ENCODE measurements at regions not wholly inside any gene's neighbourhood (a gene's known extent, or its start where the extent isn't known, plus 50 kb on each side); places are given as distances from the start of the nearest gene placed in this dataset.
"Not testable (repeated sequence)": the region's sequence is repeated elsewhere in the genome, so short reads cannot be mapped to it uniquely, and the experiment has no call there.

- H3K9me3 ChIP-seq (ENCODE audit: control insufficient read depth, low read length); H3K36me3 ChIP-seq (ENCODE audit: control insufficient read depth in 1 of 2, insufficient read depth in 2 of 2, low read length in 1 of 2); H3K27ac ChIP-seq (ENCODE audit: low read depth in 1 of 2, low read length in 2 of 2); H3K4me1 ChIP-seq (ENCODE audit: control insufficient read depth in 1 of 2, insufficient read depth in 2 of 2, low read length in 2 of 2); DNase-seq; intact Hi-C loops (cut with DNase I); H3K4me3 ChIP-seq (ENCODE audit: low read length in 2 of 2); ATAC-seq (ENCODE audit: low FRiP score); H3K27me3 ChIP-seq (ENCODE audit: control insufficient read depth in 1 of 2, insufficient read depth in 2 of 2, low read length in 1 of 2): not testable (repeated sequence)
- WGBS, 2 donors, result 67 to 68% methylated on average over 4 of the region's 4 CpGs
These were observed 693.6 kb upstream of the SETBP1 start for GRCh38 chr18:43987061-43987460.

DNA sequence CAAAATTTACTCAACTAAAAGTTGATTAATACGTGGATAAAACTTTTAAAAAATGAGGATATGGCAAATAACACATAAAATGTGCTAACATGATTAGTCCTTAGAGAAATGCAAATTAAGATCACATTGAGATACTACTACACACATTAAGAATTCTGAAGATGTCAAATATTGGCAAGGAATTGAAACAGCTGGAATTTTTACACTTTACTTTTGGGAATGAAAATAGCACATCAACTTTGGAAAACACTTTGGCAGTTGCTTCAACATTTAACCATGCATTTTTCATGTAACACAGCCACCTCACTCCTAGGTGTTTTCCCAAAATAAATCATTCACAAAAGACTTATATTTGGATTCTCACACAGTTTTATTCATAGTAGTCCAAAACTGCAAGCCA, 687.9 kb upstream of the SETBP1 start:
- no peaks in the 10 kb centered on the region for H3K4me1 ChIP-seq (ENCODE audit: control insufficient read depth in 1 of 2, insufficient read depth in 2 of 2, low read length in 2 of 2)
- no peak for ATAC-seq (ENCODE audit: low FRiP score)
- WGBS, 2 donors, result 64 to 70% methylated on average over 1 of the region's 1 CpG

GRCh38 chr18:43994381-43994780, 686.3 kb upstream of the SETBP1 start:
- Histone ChIP-seq H3K27ac (ENCODE audit: low read depth in 1 of 2, low read length in 2 of 2) (no peak overlapping the region), H3K36me3 (ENCODE audit: control insufficient read depth in 1 of 2, insufficient read depth in 2 of 2, low read length in 1 of 2) (no peaks in the 10 kb centered on the region), H3K4me1 (ENCODE audit: control insufficient read depth in 1 of 2, insufficient read depth in 2 of 2, low read length in 2 of 2) (no peaks in the 10 kb centered on the region), H3K4me3 (ENCODE audit: low read length in 2 of 2) (no peak overlapping the region), H3K9me3 (ENCODE audit: control insufficient read depth, low read length) (no peaks in the 10 kb centered on the region), H3K27me3 (ENCODE audit: control insufficient read depth in 1 of 2, insufficient read depth in 2 of 2, low read length in 1 of 2) (no peaks in the 10 kb centered on the region)
- 75 to 77% methylated on average over 4 of the region's 4 CpGs for WGBS, 2 donors
- intact Hi-C loops (cut with DNase I), result no loop called here
- ATAC-seq (ENCODE audit: low FRiP score) (no peak), DNase-seq (no peak)

More for the DNA sequence above, 687.9 kb upstream of the SETBP1 start:
- H3K27ac ChIP-seq (ENCODE audit: low read depth in 1 of 2, low read length in 2 of 2), result no peak overlapping the region
- no peak overlapping the region for H3K4me3 ChIP-seq (ENCODE audit: low read length in 2 of 2)
- intact Hi-C loops (cut with DNase I), result no loop called here
- H3K27me3 ChIP-seq (ENCODE audit: control insufficient read depth in 1 of 2, insufficient read depth in 2 of 2, low read length in 1 of 2), result no peaks in the 10 kb centered on the region
- no peaks in the 10 kb centered on the region for H3K36me3 ChIP-seq (ENCODE audit: control insufficient read depth in 1 of 2, insufficient read depth in 2 of 2, low read length in 1 of 2)
- no peaks in the 10 kb centered on the region for H3K9me3 ChIP-seq (ENCODE audit: control insufficient read depth, low read length)
- DNase-seq, result no peak

DNA sequence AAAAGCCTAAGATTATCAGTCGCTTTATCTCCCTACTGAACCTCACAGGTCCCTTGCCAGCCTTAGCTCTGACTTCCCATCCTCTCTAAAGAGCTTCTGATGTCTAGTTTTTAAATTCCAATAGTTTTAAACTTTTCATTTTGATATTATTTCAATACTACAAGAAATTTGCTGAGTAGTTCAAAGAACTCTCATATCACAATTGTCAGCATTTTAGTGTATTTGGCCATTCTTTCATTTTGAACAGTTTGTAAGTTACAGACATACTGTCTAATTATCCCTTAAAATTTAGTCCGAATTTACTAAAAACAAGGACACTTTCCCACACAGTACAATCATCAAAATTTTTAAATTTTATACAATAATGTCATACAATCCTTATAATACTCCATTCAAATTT, 666.8 kb upstream of the SETBP1 start:
- no peak overlapping the region for H3K4me3 ChIP-seq (ENCODE audit: low read length in 2 of 2)
- no peaks in the 10 kb centered on the region for H3K9me3 ChIP-seq (ENCODE audit: control insufficient read depth, low read length)
- DNase-seq (no peak), ATAC-seq (ENCODE audit: low FRiP score) (no peak)
- intact Hi-C loops (cut with DNase I), result no loop called here
- no peaks in the 10 kb centered on the region for H3K4me1 ChIP-seq (ENCODE audit: control insufficient read depth in 1 of 2, insufficient read depth in 2 of 2, low read length in 2 of 2)
- H3K36me3 ChIP-seq (ENCODE audit: control insufficient read depth in 1 of 2, insufficient read depth in 2 of 2, low read length in 1 of 2), result no peaks in the 10 kb centered on the region
- 68 to 76% methylated on average over 2 of the region's 2 CpGs for WGBS, 2 donors
- no peak overlapping the region for H3K27ac ChIP-seq (ENCODE audit: low read depth in 1 of 2, low read length in 2 of 2)
- no peaks in the 10 kb centered on the region for H3K27me3 ChIP-seq (ENCODE audit: control insufficient read depth in 1 of 2, insufficient read depth in 2 of 2, low read length in 1 of 2)

GRCh38 chr18:44025421-44025820, 655.3 kb upstream of the SETBP1 start:
- Histone ChIP-seq H3K4me3 (ENCODE audit: low read length in 2 of 2) (no peak overlapping the region), H3K27me3 (ENCODE audit: control insufficient read depth in 1 of 2, insufficient read depth in 2 of 2, low read length in 1 of 2) (no peaks in the 10 kb centered on the region), H3K4me1 (ENCODE audit: control insufficient read depth in 1 of 2, insufficient read depth in 2 of 2, low read length in 2 of 2) (no peaks in the 10 kb centered on the region), H3K36me3 (ENCODE audit: control insufficient read depth in 1 of 2, insufficient read depth in 2 of 2, low read length in 1 of 2) (no peaks in the 10 kb centered on the region), H3K9me3 (ENCODE audit: control insufficient read depth, low read length) (no peaks in the 10 kb centered on the region), H3K27ac (ENCODE audit: low read depth in 1 of 2, low read length in 2 of 2) (no peak overlapping the region)
- 32 to 64% methylated on average over 1 of the region's 1 CpG for WGBS, 2 donors
- no peak for ATAC-seq (ENCODE audit: low FRiP score)
- DNase-seq, result no peak
- intact Hi-C loops (cut with DNase I), result no loop called here

DNA sequence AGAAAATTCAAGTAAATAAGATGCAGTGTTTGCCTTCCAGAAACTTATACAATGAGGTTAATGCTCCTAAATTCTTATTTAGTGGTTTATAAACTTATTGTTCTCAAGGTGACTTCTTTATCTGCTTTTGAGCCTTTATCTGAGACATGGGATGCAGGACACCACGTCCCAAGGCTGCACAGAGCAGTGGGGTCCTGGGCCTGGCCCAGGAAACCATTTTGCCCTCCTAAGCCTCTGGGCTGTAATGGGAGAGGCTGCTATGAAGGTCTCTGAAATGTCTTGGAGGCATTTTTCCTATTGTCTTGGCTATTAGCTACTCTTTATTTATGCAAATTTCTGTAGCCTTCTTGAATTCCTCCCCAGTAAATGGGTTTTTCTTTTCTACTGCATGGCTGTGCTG, 652.6 kb upstream of the SETBP1 start:
- H3K9me3 ChIP-seq (ENCODE audit: control insufficient read depth, low read length), result no peaks in the 10 kb centered on the region
- no peak overlapping the region for H3K27ac ChIP-seq (ENCODE audit: low read depth in 1 of 2, low read length in 2 of 2)
- no peaks in the 10 kb centered on the region for H3K36me3 ChIP-seq (ENCODE audit: control insufficient read depth in 1 of 2, insufficient read depth in 2 of 2, low read length in 1 of 2)
- no peak for ATAC-seq (ENCODE audit: low FRiP score)
- no peak for DNase-seq
- WGBS, 2 donors, result 29 to 63% methylated on average over 1 of the region's 1 CpG
- no peaks in the 10 kb centered on the region for H3K27me3 ChIP-seq (ENCODE audit: control insufficient read depth in 1 of 2, insufficient read depth in 2 of 2, low read length in 1 of 2)
- no peak overlapping the region for H3K4me3 ChIP-seq (ENCODE audit: low read length in 2 of 2)
- intact Hi-C loops (cut with DNase I), result no loop called here
- H3K4me1 ChIP-seq (ENCODE audit: control insufficient read depth in 1 of 2, insufficient read depth in 2 of 2, low read length in 2 of 2), result no peaks in the 10 kb centered on the region

DNA sequence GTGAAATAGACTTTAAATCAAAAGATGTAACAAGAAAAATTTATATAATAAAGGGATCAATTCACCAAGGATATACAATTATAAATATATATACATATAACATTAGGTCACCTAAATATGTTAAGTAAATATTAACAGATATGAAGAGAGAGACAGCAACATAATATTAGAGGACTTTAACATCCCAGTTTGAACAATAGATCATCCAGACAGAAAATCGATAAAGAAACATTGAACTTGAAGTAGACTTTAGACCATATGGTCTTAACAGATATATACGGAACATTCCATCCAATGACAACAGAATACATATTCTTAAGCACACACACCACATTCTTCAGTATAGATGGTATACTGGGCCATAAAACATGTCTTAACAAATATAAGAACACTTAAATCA, 649.6 kb upstream of the SETBP1 start:
- 78 to 81% methylated on average over 2 of the region's 2 CpGs for WGBS, 2 donors
- Histone ChIP-seq H3K9me3 (ENCODE audit: control insufficient read depth, low read length) (no peaks in the 10 kb centered on the region), H3K4me3 (ENCODE audit: low read length in 2 of 2) (no peak overlapping the region), H3K36me3 (ENCODE audit: control insufficient read depth in 1 of 2, insufficient read depth in 2 of 2, low read length in 1 of 2) (no peaks in the 10 kb centered on the region), H3K4me1 (ENCODE audit: control insufficient read depth in 1 of 2, insufficient read depth in 2 of 2, low read length in 2 of 2) (no peaks in the 10 kb centered on the region), H3K27me3 (ENCODE audit: control insufficient read depth in 1 of 2, insufficient read depth in 2 of 2, low read length in 1 of 2) (no peaks in the 10 kb centered on the region), H3K27ac (ENCODE audit: low read depth in 1 of 2, low read length in 2 of 2) (no peak overlapping the region)
- intact Hi-C loops (cut with DNase I), result no loop called here
- ATAC-seq (ENCODE audit: low FRiP score) (no peak), DNase-seq (no peak)

- H3K27me3 ChIP-seq (ENCODE audit: control insufficient read depth in 1 of 2, insufficient read depth in 2 of 2, low read length in 1 of 2), result no peaks in the 10 kb centered on the region
- H3K4me3 ChIP-seq (ENCODE audit: low read length in 2 of 2), result no peak overlapping the region
- H3K36me3 ChIP-seq (ENCODE audit: control insufficient read depth in 1 of 2, insufficient read depth in 2 of 2, low read length in 1 of 2), result no peaks in the 10 kb centered on the region
- ATAC-seq (ENCODE audit: low FRiP score) (no peak), DNase-seq (no peak)
- intact Hi-C loops (cut with DNase I), result no loop called here
- no peaks in the 10 kb centered on the region for H3K9me3 ChIP-seq (ENCODE audit: control insufficient read depth, low read length)
- no peak overlapping the region for H3K27ac ChIP-seq (ENCODE audit: low read depth in 1 of 2, low read length in 2 of 2)
- H3K4me1 ChIP-seq (ENCODE audit: control insufficient read depth in 1 of 2, insufficient read depth in 2 of 2, low read length in 2 of 2), result no peaks in the 10 kb centered on the region
- WGBS, 2 donors, result 67 to 69% methylated on average over 6 of the region's 6 CpGs
These were observed 647.5 kb upstream of the SETBP1 start for GRCh38 chr18:44033144-44033701.

DNA sequence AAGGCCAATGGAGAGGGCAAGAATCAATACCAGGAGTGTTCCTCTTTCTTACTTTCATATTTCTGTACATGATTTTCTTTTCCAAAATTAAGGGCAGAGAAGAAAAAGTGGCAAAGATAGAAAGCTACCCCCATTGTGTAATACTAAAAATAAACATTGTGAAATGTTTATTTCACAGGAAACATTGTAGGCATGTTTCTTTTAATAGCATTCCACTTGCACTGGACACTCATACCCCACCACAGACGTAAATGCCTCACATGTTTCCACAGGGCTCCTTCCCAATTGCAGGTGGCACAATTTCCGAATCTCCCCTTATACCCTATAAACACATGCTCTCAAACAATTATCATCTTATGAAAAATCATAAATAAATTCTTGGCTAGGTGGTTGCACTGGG, 645.1 kb upstream of the SETBP1 start:
- no peak for ATAC-seq (ENCODE audit: low FRiP score)

More for the DNA sequence above, 645.1 kb upstream of the SETBP1 start:
- intact Hi-C loops (cut with DNase I), result no loop called here
- Histone ChIP-seq H3K27me3 (ENCODE audit: control insufficient read depth in 1 of 2, insufficient read depth in 2 of 2, low read length in 1 of 2) (no peaks in the 10 kb centered on the region), H3K4me3 (ENCODE audit: low read length in 2 of 2) (no peak overlapping the region), H3K27ac (ENCODE audit: low read depth in 1 of 2, low read length in 2 of 2) (no peak overlapping the region), H3K36me3 (ENCODE audit: control insufficient read depth in 1 of 2, insufficient read depth in 2 of 2, low read length in 1 of 2) (no peaks in the 10 kb centered on the region), H3K4me1 (ENCODE audit: control insufficient read depth in 1 of 2, insufficient read depth in 2 of 2, low read length in 2 of 2) (no peaks in the 10 kb centered on the region), H3K9me3 (ENCODE audit: control insufficient read depth, low read length) (no peaks in the 10 kb centered on the region)
- WGBS, 2 donors, result 30 to 45% methylated on average over 2 of the region's 2 CpGs
- no peak for DNase-seq

All from aorta (tissue), 5 donors.